Inflammatory macrophage (primary cell): ENCODE measurements at regions not wholly inside any gene's neighbourhood (a gene's known extent, or its start where the extent isn't known, plus 50 kb on each side); places are given as distances from the start of the nearest gene placed in this dataset.
"Not testable (repeated sequence)": the region's sequence is repeated elsewhere in the genome, so short reads cannot be mapped to it uniquely, and the experiment has no call there.

Source experiments
- DNase-seq, 2 donors: peaks; one replicate each; pipeline ENCODE4 v3.0.0-alpha.2; 2020 to 2022

- no peak for DNase-seq
Measured at GRCh38 chr3:110413807-110414748, 657.5 kb upstream of the NECTIN3 start.

- no peak for DNase-seq
Measured at GRCh38 chr3:110414855-110415254, 656.8 kb upstream of the NECTIN3 start.

- DNase-seq = peak in 1 of 2 donors; percentile 1
Measured at GRCh38 chr3:110419096-110419495, 652.5 kb upstream of the NECTIN3 start.

GRCh38 chr3:110419601-110420000 lies 652.0 kb upstream of the NECTIN3 start:
- no peak for DNase-seq

- no peak for DNase-seq
Measured at GRCh38 chr3:110420158-110420641, 651.4 kb upstream of the NECTIN3 start.

GRCh38 chr3:110423276-110423675 lies 648.3 kb upstream of the NECTIN3 start:
- DNase-seq = no peak

GRCh38 chr3:110430146-110430545 lies 641.5 kb upstream of the NECTIN3 start:
- DNase-seq = no peak

GRCh38 chr3:110436209-110436608 lies 635.4 kb upstream of the NECTIN3 start:
- DNase-seq = no peak

- DNase-seq = not testable (repeated sequence)
Measured at GRCh38 chr3:110440066-110440653, 631.5 kb upstream of the NECTIN3 start.

- DNase-seq = no peak
Measured at GRCh38 chr3:110454066-110454465, 617.5 kb upstream of the NECTIN3 start.

- no peak for DNase-seq
Measured at GRCh38 chr3:110456001-110456400, 615.6 kb upstream of the NECTIN3 start.

- no peak for DNase-seq
Measured at GRCh38 chr3:110456438-110457138, 615.0 kb upstream of the NECTIN3 start.

- no peak for DNase-seq
Measured at GRCh38 chr3:110457508-110457907, 614.1 kb upstream of the NECTIN3 start.

- DNase-seq = no peak
Measured at GRCh38 chr3:110459021-110459420, 612.6 kb upstream of the NECTIN3 start.

GRCh38 chr3:110470310-110470709 lies 601.3 kb upstream of the NECTIN3 start:
- DNase-seq = no peak

- DNase-seq = no peak
Measured at GRCh38 chr3:110473405-110473804, 598.2 kb upstream of the NECTIN3 start.

GRCh38 chr3:110474397-110474796 lies 597.2 kb upstream of the NECTIN3 start:
- no peak for DNase-seq

GRCh38 chr3:110478377-110479054 lies 593.1 kb upstream of the NECTIN3 start:
- no peak for DNase-seq

- DNase-seq = no peak
Measured at GRCh38 chr3:110479731-110480130, 591.9 kb upstream of the NECTIN3 start.

GRCh38 chr3:110485389-110485788 lies 586.2 kb upstream of the NECTIN3 start:
- DNase-seq = no peak

- no peak for DNase-seq
Measured at GRCh38 chr3:110487840-110488239, 583.8 kb upstream of the NECTIN3 start.

- no peak for DNase-seq
Measured at GRCh38 chr3:110491413-110491812, 580.2 kb upstream of the NECTIN3 start.

- no peak for DNase-seq
Measured at GRCh38 chr3:110492876-110493275, 578.7 kb upstream of the NECTIN3 start.
